ENCODE measurements at regions not wholly inside any gene's neighbourhood (a gene's known extent, or its start where the extent isn't known, plus 50 kb on each side); places are given as distances from the start of the nearest gene placed in this dataset.

GRCh38 chr3:68060910-68061309, 406.5 kb upstream of the SUCLG2 start:
- TF ChIP-seq POLR2A (IDR thresholded peaks at IDR 0.05; ENCODE audit: low read length), result no peak
- TF ChIP-seq GATA1 (IDR thresholded peaks at IDR 0.05; ENCODE audit: low read depth, low read length), result no peak

All from erythroblast (primary cell).